H1 (cell line): ENCODE measurements at regions not wholly inside any gene's neighbourhood (a gene's known extent, or its start where the extent isn't known, plus 50 kb on each side); places are given as distances from the start of the nearest gene placed in this dataset.

Experiments
- CTCF ChIA-PET: fragments of 300-600 bp; sonication (Branson Sonifier 250); formaldehyde crosslinking; loops from one replicate; lab custom pipeline; 2021; ENCODE audit not compliant: partially characterized antibody; lab: Charles Lee
- POLR2A ChIA-PET: fragments of 300-600 bp; sonication (Branson Sonifier 250); formaldehyde crosslinking; loops from one replicate; lab custom pipeline; 2021; ENCODE audit warnings: inconsistent platforms; ENCODE audit not compliant: partially characterized antibody; lab: Charles Lee
- DNase-seq, 2 experiments: peaks; one replicate each; pipeline versions ENCODE4 v3.0.0 to v3.0.0-alpha.2; 2010 to 2022; ENCODE audit warnings: low spot score in 2 of 2, low read depth in 1 of 2, mixed read lengths in 1 of 2
- FAIRE-seq: peaks from 2 replicates; lab custom pipeline; 2011; peaks lifted over from hg19 to GRCh38; lab: Jason Lieb, UNC
- H2AFZ ChIP-seq: 2 replicates; pipeline ENCODE4 v1.8.1; 2012; ENCODE audit warnings: low read length, inconsistent platforms
- H2AK5ac ChIP-seq: 2 replicates; pipeline ENCODE4 v1.6.1; 2013; ENCODE audit warnings: low read depth, low read length
- H2BK120ac ChIP-seq: replicated peaks from 2 replicates; pipeline ENCODE3; 2013; ENCODE audit warnings: low read depth, low read length, inconsistent platforms
- H2BK12ac ChIP-seq: 2 replicates; pipeline ENCODE4 v1.6.1; 2013; ENCODE audit warnings: low read depth, low read length
- H2BK15ac ChIP-seq: 2 replicates; pipeline ENCODE4 v1.6.1; 2013; ENCODE audit warnings: low read length
- H2BK20ac ChIP-seq: 2 replicates; pipeline ENCODE4 v1.6.1; 2013; ENCODE audit warnings: low read length
- H2BK5ac ChIP-seq: 2 replicates; pipeline ENCODE4 v1.6.1; 2013; ENCODE audit warnings: low read depth, low read length
- H3K14ac ChIP-seq: 2 replicates; pipeline ENCODE4 v1.6.1; 2013; ENCODE audit warnings: inconsistent platforms; ENCODE audit not compliant: insufficient read length
- H3K18ac ChIP-seq: 2 replicates; pipeline ENCODE4 v1.6.1; 2013; ENCODE audit warnings: low read length; ENCODE audit errors: extremely low read depth
- H3K23ac ChIP-seq: 2 replicates; pipeline ENCODE4 v1.6.1; 2013; ENCODE audit warnings: inconsistent platforms; ENCODE audit not compliant: insufficient read length
- H3K23me2 ChIP-seq: 2 replicates; pipeline ENCODE4 v1.6.1; 2013; ENCODE audit warnings: low read depth, low read length
- H3K27ac ChIP-seq: 2 replicates; pipeline ENCODE4 v1.6.1; 2011; ENCODE audit warnings: low read depth, low read length, inconsistent platforms
- H3K27me3 ChIP-seq, 4 experiments: replicated peaks in 1 of 4; 1 replicate in 1 of 4; 2 replicates in 3 of 4; pipeline versions ENCODE4 v1.6.1 to v1.8.1; 2011 to 2013; ENCODE audit warnings: low read length in 3 of 4, mild to moderate bottlenecking in 3 of 4, inconsistent platforms in 2 of 4, mixed read lengths in 2 of 4, moderate library complexity in 1 of 4; ENCODE audit not compliant: control insufficient read depth in 3 of 4, insufficient read depth in 3 of 4; ENCODE audit errors: extremely low read depth in 1 of 4
- H3K36me3 ChIP-seq, 4 experiments: 2 replicates each; pipeline versions ENCODE4 v1.6.1 to v1.8.1; 2011 to 2013; ENCODE audit warnings: mild to moderate bottlenecking in 4 of 4, low read length in 3 of 4, moderate library complexity in 2 of 4, control low read depth in 1 of 4, inconsistent platforms in 1 of 4; ENCODE audit not compliant: insufficient read depth in 4 of 4, control insufficient read depth in 2 of 4
- H3K4ac ChIP-seq: replicated peaks from 2 replicates; pipeline ENCODE3; 2013; ENCODE audit warnings: low read length, low read depth, mixed read lengths, inconsistent platforms; ENCODE audit not compliant: insufficient read length
- H3K4me1 ChIP-seq, 4 experiments: replicated peaks in 1 of 4; 1 replicate in 1 of 4; 2 replicates in 3 of 4; pipeline versions ENCODE4 v1.6.1 to v1.8.1; 2011 to 2013; ENCODE audit warnings: low read length in 3 of 4, inconsistent platforms in 2 of 4, mixed read lengths in 1 of 4; ENCODE audit not compliant: insufficient read depth in 4 of 4, control insufficient read depth in 3 of 4
- H3K4me2 ChIP-seq, 2 experiments: 2 replicates each; pipeline versions ENCODE4 v1.6.1 to v1.8.1; 2011 to 2013; ENCODE audit warnings: low read depth in 2 of 2, low read length in 2 of 2, control low read depth in 1 of 2, inconsistent platforms in 1 of 2, mild to moderate bottlenecking in 1 of 2; ENCODE audit not compliant: insufficient read depth in 1 of 2
- H3K4me3 ChIP-seq, 4 experiments: fragments of 200-600, 300-600 bp in 1 of 4; sonication (generic), shearing (Covaris generic), sonication (Bioruptor Twin) in 1 of 4; 2 replicates each; pipeline versions ENCODE4 v1.5.1 to v1.8.1; 2011 to 2016; ENCODE audit warnings: low read length in 4 of 4, low read depth in 3 of 4, control low read depth in 2 of 4, inconsistent platforms in 2 of 4, mild to moderate bottlenecking in 2 of 4, mixed read lengths in 1 of 4, moderate library complexity in 1 of 4; ENCODE audit not compliant: insufficient read depth in 2 of 4; ENCODE audit errors: extremely low read depth in 1 of 4
- H3K56ac ChIP-seq: replicated peaks from 2 replicates; pipeline ENCODE3; 2013; ENCODE audit warnings: low read depth, mild to moderate bottlenecking, mixed read lengths, low read length, inconsistent platforms; ENCODE audit not compliant: insufficient read length
- H3K79me1 ChIP-seq: 2 replicates; pipeline ENCODE4 v1.6.1; 2013; ENCODE audit warnings: low read depth, low read length, control low read depth
- H3K79me2 ChIP-seq, 2 experiments: 2 replicates each; pipeline versions ENCODE4 v1.6.1 to v1.8.1; 2012 to 2013; ENCODE audit warnings: low read length in 2 of 2, mild to moderate bottlenecking in 2 of 2, inconsistent platforms in 1 of 2; ENCODE audit not compliant: insufficient read depth in 2 of 2, control insufficient read depth in 1 of 2
- H3K9ac ChIP-seq, 4 experiments: replicated peaks in 1 of 4; 1 replicate in 1 of 4; 2 replicates in 3 of 4; pipeline versions ENCODE4 v1.6.1 to v1.8.1; 2011 to 2013; ENCODE audit warnings: low read depth in 3 of 4, low read length in 3 of 4, control low read depth in 2 of 4, mild to moderate bottlenecking in 2 of 4, moderate library complexity in 2 of 4, inconsistent platforms in 1 of 4; ENCODE audit errors: extremely low read depth in 1 of 4
- H3K9me3 ChIP-seq, 2 experiments: 2 replicates each; pipeline versions ENCODE4 v1.6.1 to v1.8.1; 2012 to 2013; ENCODE audit warnings: mild to moderate bottlenecking in 2 of 2, moderate library complexity in 2 of 2, control low read depth in 1 of 2, inconsistent platforms in 1 of 2, low read depth in 1 of 2, low read length in 1 of 2, mixed read lengths in 1 of 2; ENCODE audit not compliant: insufficient read depth in 2 of 2
- H4K20me1 ChIP-seq, 2 experiments: replicated peaks in 1 of 2; 2 replicates each; pipeline versions ENCODE3 to v1.8.1; 2011 to 2013; ENCODE audit warnings: inconsistent platforms in 2 of 2, low read length in 2 of 2, mild to moderate bottlenecking in 1 of 2; ENCODE audit not compliant: insufficient read depth in 2 of 2, control insufficient read depth in 1 of 2
- H4K5ac ChIP-seq: 2 replicates; pipeline ENCODE4 v1.6.1; 2013; ENCODE audit warnings: low read length, low read depth, mixed read lengths, inconsistent platforms; ENCODE audit not compliant: insufficient read length
- H4K8ac ChIP-seq: 2 replicates; pipeline ENCODE4 v1.8.0; 2013; ENCODE audit warnings: mild to moderate bottlenecking, moderate library complexity, low read length, inconsistent platforms; ENCODE audit not compliant: insufficient read depth; ENCODE audit errors: extremely low read depth
- H4K91ac ChIP-seq: replicated peaks from 2 replicates; pipeline ENCODE3; 2013; ENCODE audit warnings: low read length, mixed read lengths, inconsistent platforms; ENCODE audit not compliant: insufficient read length
- BRCA1 ChIP-seq: IDR thresholded peaks from 2 replicates; pipeline ENCODE4 v1.6.1; 2012; ENCODE audit warnings: low read depth, low read length, improper control_type of control experiment
- CEBPB ChIP-seq: IDR thresholded peaks from 2 replicates; pipeline ENCODE4 v1.6.1; 2012; ENCODE audit warnings: low read depth, low read length
- CTBP2 ChIP-seq: IDR thresholded peaks from 2 replicates; pipeline ENCODE4 v1.7.0; 2011; ENCODE audit warnings: borderline replicate concordance, mild to moderate bottlenecking, moderate library complexity, mixed read lengths, low read length; ENCODE audit not compliant: insufficient read depth, insufficient read length
- EGR1 ChIP-seq: IDR thresholded peaks from 2 replicates; pipeline ENCODE4 v1.6.1; 2011; ENCODE audit warnings: low read depth, low read length, borderline replicate concordance
- JUND ChIP-seq: IDR thresholded peaks from 2 replicates; pipeline ENCODE4 v1.6.1; 2011; ENCODE audit warnings: mild to moderate bottlenecking, improper control_type of control experiment, low read length
- KDM1A ChIP-seq: fragments of 200-600, 300-600 bp; sonication (generic); IDR thresholded peaks from 2 replicates; pipeline ENCODE4 v1.7.1; 2016; ENCODE audit warnings: mild to moderate bottlenecking, low read length, borderline replicate concordance
- RNF2 ChIP-seq: fragments of 200-900, 300-1000 bp; sonication (generic); IDR thresholded peaks from 2 replicates; pipeline ENCODE4 v1.7.1; 2016; ENCODE audit warnings: borderline replicate concordance, low read depth, mild to moderate bottlenecking, antibody characterized with exemption, low read length; ENCODE audit not compliant: poor library complexity, severe bottlenecking; ENCODE audit errors: missing control alignments
- SP2 ChIP-seq: IDR thresholded peaks from 2 replicates; pipeline ENCODE4 v1.6.1; 2012; ENCODE audit warnings: mild to moderate bottlenecking, low read length, inconsistent platforms
- TCF12 ChIP-seq: IDR thresholded peaks from 2 replicates; pipeline ENCODE4 v1.6.1; 2011; ENCODE audit warnings: low read depth, mild to moderate bottlenecking, low read length
- YY1 ChIP-seq: IDR thresholded peaks from 2 replicates; pipeline ENCODE4 v1.6.1; 2011; ENCODE audit warnings: low read depth, mild to moderate bottlenecking, low read length
- WGBS, 2 experiments: shearing (Covaris generic) in 1 of 2; methylation state at CpG; one replicate each; pipeline versions ENCODE4 v1.1.6 to v1.1.7; 2013 to 2015; ENCODE audit warnings: low lambda C conversion rate in 2 of 2, mixed read lengths in 2 of 2, inconsistent platforms in 1 of 2, low coverage in 1 of 2, missing lambda C conversion rate in 1 of 2; ENCODE audit not compliant: insufficient replicate concordance in 2 of 2, insufficient coverage in 1 of 2, insufficient read length in 1 of 2; ENCODE audit errors: extremely low coverage in 1 of 2, missing lambda C conversion rate in 1 of 2; 5-methylcytosine and 5-hydroxymethylcytosine counted together
- TF ChIP-seq, protein P1 (sequence below): IDR thresholded peaks from 2 replicates; pipeline ENCODE4 v1.6.1; 2012; ENCODE audit warnings: low read length, inconsistent platforms

DNA sequence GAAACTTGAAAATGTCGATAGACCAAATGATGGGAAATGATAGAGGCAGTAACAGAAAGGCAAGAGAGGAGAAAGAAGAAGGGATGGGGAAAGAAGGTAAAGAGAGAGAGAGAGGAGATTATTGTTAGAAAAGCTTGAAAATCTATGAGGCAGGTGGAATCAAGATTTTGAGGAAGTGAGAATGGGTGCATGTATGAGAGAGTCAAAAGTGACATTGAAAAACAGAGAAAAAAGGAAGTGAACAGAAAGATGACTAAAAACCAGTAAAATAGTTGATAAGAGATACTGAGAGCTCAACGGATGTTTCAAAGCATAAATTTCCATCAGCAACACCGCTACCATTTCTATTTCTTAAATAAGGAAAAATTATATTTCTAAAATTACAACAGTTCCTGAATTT lies 327.4 kb upstream of the CWC22 start:
- Histone ChIP-seq H2BK15ac (no peak overlapping the region), H3K79me1 (no peaks in the 10 kb centered on the region), H2AFZ (no peak overlapping the region), H4K8ac (no peak overlapping the region), H3K4me2 (no peak overlapping the region), H3K36me3 (no peaks in the 10 kb centered on the region; a peak in 1 of 8 replicates), H2AK5ac (no peak overlapping the region), H2BK20ac (no peak overlapping the region), H2BK12ac (no peak overlapping the region), H2BK5ac (no peak overlapping the region), H3K23ac (no peak overlapping the region), H2BK120ac (no peak overlapping the region), H4K20me1 (no peaks in the 10 kb centered on the region), H3K27me3 (no peaks in the 10 kb centered on the region), H4K5ac (no peak overlapping the region), H3K23me2 (no peaks in the 10 kb centered on the region), H3K27ac (no peak overlapping the region), H3K4me1 (no peaks in the 10 kb centered on the region), H3K4ac (no peak overlapping the region), H3K18ac (no peak overlapping the region), H3K4me3 (no peak overlapping the region), H3K9ac (no peak overlapping the region), H3K79me2 (no peaks in the 10 kb centered on the region), H4K91ac (no peak overlapping the region), H3K14ac (no peak overlapping the region), H3K9me3 (peaks cover 7 to 30% of the 10 kb centered on the region in 2 experiments), H3K56ac (no peak overlapping the region)
- CTCF ChIA-PET, result interaction anchor here (0.7 kb wide), 1 partner anchor 177 kb away, joined by 3 read pairs; no protein-coding TSS in a partner anchor
- WGBS, 2 experiments, result 88% methylated on average over 3 of the region's 3 CpGs; no CpG with 5 or more reads in 1 of the 2 experiments
- TF ChIP-seq CTBP2, result no peak
- TF ChIP-seq JUND, result no peak
- TF ChIP-seq BRCA1, result no peak
- TF ChIP-seq KDM1A, result no peak
- TF ChIP-seq, protein P1, sequence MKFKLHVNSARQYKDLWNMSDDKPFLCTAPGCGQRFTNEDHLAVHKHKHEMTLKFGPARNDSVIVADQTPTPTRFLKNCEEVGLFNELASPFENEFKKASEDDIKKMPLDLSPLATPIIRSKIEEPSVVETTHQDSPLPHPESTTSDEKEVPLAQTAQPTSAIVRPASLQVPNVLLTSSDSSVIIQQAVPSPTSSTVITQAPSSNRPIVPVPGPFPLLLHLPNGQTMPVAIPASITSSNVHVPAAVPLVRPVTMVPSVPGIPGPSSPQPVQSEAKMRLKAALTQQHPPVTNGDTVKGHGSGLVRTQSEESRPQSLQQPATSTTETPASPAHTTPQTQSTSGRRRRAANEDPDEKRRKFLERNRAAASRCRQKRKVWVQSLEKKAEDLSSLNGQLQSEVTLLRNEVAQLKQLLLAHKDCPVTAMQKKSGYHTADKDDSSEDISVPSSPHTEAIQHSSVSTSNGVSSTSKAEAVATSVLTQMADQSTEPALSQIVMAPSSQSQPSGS, result no peak
- no peak for TF ChIP-seq SP2
- TF ChIP-seq TCF12, result no peak
- TF ChIP-seq EGR1, result no peak
- no peak for TF ChIP-seq CEBPB
- TF ChIP-seq RNF2, result no peak
- no peak for TF ChIP-seq YY1
- FAIRE-seq, result no peak
- no peak for DNase-seq
- POLR2A ChIA-PET, result no interaction called here
